Activated CD8-positive, alpha-beta memory T cell treated with anti-CD3 and anti-CD28 coated beads for 24 hours (primary cell): ENCODE measurements at regions not wholly inside any gene's neighbourhood (a gene's known extent, or its start where the extent isn't known, plus 50 kb on each side); places are given as distances from the start of the nearest gene placed in this dataset.
A peak's percentile ranks its signal among the peaks of the same experiment; 100 is the strongest.
"Not testable (repeated sequence)": the region's sequence is repeated elsewhere in the genome, so short reads cannot be mapped to it uniquely, and the experiment has no call there.

ENCODE experiments used
- DNase-seq: peaks from one replicate; pipeline ENCODE4 v3.0.0-alpha.2; 2020

DNA sequence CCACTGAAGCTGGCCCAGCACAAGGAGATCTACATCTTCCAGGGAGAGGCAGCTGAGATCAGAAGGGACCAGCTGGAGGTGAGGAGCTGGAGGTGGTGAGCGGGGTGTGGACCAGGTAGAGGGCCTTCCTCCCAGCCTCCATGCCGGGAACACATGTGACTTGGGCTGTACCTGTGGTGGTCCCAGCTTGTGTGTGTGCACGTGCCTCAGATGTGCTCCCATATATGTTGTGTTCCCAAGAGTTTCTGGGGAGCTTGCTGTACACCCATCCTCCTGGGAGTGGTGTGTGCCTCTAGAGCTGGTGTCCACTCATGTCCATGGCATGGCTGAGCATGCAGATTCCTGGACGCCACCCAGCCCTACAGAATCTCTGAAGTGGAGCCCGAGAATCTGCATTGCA lies 183.7 kb upstream of the AKAP13 start:
- DNase-seq = not testable (repeated sequence)

DNA sequence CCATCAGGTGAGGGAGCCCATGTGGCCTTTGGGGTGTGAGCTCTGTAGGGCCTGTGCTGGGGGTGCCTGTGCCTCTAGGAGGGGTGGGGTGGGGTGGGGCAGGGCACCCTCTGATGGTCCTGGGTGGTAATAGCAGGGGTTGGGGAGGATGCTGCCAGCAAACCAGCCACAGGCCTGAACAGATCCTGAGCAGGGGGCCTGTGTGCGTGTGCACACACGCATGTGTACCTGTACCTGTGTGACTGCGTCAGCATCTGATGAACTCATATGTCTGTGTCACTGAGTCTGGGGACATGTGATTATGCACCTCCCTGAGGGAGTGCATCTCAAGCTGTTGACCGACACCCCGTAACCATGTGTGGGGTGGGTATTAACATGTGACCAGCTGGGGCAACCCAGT lies 182.8 kb upstream of the AKAP13 start:
- DNase-seq = not testable (repeated sequence)

DNA sequence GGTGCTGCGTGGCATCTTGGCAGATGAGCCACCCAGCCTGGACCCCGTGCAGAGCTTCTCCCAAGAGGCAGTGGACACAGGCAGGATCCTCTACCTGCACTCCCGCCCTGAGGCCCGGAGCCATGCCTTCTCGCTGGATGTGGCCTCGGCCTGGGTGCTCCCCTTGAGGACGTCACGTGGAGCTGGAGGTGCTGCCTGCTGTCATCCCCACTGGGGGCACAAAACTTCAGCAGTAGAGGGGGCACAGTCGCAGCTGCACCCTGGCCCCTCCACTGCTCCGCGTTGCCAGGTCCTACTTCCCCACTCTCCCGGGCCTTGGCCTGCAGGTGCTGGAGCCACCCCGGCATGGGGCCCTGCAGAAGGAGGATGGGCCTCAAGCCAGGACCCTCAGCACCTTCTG lies 182.0 kb upstream of the AKAP13 start:
- not testable (repeated sequence) for DNase-seq

DNA sequence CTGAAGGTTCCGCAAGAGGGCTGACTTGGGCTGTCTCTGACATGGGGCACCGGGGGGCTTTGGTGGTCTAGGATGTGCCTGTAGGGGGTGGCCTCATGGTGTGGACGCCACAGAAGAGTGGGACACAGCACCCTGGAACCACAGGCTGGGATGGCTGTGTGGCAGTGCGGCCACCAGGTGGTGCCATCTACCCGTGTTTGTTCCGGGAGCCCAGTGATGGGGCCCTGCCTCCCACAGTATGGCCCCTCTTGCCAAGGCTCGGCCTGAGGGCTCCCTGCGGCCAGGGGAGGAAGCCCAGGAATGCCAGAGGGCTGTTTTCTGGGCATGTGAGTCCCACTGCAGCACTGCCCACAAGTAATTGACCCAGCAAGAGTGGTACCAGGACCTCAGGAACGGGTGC lies 180.2 kb upstream of the AKAP13 start:
- DNase-seq = not testable (repeated sequence)

DNA sequence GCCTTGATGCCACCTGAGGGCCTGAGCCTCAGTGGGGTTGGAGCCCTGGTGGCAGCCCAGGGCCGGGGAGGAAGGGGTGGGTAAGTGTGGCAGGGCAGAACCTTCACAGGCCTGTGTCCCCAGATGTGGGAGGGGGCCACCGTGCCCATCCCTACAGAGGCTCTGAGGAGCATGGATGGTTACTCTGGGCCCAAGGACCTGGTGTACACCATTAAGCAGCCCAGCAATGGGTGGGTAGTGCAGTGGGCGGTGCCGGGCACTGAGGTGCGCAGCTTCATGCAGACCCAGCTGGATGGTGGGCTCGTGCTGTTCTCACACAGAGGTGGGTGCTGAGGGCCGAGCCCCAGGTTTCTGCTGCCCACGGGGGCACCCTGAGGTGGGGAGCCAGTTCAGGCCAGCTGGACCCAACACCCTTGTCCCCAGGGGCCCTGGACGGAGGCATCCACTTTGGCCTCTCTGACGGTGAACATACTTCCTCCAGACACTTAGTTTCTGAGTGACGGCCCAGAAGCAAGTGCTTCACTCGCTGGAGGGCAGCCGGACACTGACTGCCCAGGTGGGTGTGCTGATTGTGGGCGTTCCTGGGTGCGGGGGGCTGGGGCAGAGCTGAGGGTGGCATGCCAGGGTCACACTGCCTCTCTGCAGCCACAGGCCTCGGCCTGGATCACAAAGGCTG lies 179.1 kb upstream of the AKAP13 start:
- not testable (repeated sequence) for DNase-seq

DNA sequence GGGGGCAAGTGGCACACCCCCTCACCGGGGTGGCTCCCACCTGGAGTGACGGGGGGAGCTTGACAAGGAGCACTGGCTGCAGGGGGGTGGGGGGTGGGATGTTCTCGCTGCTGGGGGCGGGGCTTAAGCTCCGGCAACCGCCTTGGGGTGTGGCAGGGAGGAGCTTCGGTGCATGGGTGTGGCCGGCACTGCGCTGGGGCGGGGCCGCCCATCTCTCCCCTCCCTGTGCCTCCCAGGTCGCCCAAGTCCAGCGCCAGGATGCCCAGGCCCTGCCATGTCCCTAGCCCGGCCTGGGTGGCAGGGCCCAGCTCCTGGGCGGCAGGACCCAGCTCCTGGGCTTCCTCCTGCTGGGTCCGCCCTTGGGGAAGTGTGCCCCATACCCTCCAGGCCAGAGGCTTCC lies 175.9 kb upstream of the AKAP13 start:
- DNase-seq = not testable (repeated sequence)

DNA sequence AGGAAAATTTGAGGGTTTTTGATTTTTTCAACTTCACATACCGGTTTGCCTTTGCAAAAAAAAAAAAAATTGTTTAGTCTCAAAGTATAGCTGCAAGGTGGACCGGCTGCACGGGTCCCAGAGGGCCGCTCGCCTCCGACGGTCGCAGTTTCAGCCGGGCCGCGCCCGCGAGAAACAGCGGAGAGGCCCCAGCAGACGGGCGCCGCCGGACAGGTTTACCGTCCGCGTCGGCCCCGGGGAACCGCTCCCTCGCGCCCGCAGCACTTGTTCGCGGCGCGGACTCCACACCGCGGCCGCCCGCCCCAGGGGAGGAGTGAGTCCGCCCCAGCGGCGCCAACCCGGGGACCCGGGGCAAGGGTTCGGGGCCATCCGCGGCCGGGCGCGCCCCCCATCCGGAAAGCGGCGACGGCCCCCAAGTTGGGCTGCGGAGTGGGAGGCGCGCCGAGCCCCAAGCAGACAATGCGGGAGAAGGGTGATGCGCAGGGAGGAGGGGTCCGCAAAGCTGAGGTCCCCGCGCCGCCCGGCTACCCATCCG lies 146.5 kb upstream of the AKAP13 start:
- DNase-seq = not testable (repeated sequence)

DNA sequence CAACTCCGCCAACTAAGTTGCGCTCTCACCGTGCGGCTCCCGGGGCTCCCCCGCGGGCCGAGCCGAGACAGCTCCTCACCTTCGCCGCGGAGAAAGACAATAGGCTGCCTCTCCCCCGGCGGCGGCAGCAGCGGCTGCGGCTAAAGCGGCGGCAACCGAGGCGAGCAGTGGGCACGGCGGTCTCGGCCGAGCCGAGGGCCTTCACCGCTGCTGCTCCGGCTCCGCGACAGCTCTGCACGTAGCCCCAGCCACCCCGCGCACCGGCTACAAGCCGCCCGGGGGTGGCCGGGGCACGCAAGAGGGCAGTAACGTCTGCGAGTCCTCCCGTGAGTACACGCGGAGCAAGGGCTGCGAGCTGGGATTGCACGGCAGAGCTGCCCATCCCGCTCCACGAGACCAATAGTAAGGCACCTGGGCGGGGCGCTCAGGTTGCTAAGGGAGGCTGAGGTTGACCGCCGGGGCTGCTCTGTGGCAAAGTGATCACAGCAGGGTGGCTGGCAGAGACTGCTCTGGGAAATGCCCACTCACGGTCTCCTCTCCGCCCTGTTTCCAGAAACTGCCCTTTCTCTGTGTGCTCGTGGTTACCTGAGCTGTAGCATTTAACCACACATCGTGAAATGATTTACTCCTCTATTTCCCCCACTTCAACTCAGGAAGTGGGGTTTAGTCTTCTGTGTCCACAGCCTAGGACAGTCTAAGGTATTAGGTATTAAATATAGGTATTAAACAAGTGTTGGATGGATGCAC lies 145.8 kb upstream of the AKAP13 start:
- DNase-seq = not testable (repeated sequence)

DNA sequence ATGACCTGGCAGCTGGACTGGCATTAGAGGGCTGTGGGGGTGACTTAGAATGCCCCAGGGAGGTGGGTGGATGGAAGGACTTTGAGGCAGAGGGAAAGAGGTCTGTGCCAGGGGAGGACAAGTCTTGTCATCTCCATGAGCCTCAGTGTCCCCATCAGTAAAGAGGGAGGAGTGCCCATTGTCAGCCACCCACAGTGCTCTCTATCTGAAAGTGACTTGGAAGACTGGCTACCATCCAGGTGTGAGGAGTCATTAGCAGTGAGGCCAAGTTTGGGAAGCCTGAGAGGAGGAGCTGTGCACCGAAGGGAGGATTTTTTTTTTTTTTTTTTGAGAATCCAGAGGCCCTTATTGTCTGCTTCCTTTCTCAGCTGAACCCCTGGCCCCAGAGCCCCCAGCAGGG lies 136.3 kb upstream of the AKAP13 start:
- not testable (repeated sequence) for DNase-seq

DNA sequence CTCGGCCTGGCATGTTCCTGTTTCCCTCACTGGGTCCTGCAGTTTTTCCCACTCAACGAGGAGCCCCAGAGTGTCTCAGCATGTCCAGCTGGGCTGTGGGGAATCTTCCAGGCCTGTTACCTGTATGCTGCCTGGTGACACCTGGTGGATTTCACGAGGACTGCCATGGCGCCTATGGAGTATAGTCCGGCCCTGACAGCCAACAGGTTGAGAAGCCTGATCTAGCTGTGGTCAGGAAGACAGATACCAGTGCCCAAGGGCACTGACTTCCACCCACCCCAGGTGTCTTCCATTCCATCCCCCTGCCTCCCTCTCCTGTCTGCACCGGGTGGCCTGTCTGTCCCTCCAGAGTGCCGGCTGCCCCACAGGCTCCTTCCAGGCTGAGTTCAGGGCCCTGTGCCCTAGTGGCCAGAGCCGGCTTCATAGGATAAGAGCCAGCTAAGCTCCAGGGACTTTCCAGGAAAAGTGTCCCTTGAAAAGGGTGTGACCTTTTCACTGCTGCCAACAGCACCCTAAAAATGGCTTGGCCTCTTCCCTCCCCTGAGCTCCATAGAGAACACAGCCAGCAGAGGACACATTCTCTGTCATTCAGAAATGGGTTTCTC lies 129.4 kb upstream of the AKAP13 start:
- DNase-seq = not testable (repeated sequence)

DNA sequence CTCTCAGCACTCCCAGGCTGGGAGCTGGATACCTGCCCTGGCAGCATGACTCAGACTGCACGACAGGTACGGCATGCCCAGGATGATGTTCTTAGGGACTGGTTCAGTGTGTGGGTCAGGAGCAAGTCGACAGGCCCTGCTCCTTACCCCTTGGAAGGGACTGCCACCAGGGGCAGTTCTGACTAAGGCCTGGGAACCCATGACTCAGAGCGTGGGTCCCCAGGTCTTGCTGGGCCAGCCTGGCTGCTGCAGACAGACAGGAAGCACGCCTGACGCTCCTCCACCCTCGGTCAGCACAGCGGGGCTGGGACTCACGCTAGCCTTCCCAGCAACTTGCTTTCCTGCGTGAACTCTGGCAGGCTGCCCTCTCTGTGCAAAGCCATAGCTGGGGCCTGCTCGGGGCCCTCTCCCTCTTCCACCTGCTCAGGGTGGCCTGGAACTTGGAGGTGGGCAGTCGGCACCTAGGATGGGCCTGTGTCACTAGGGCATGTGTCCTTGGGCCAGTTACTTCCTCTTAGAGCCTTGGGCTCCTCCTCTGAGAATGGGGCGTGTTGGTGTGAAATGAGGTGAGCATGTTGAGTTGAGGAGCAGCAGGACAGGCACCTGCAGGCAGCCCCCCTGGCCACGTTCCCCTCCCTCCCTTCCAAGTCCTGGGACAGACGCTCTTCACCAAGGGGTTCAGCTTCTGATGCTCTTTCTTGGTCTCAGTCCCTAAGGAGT lies 127.0 kb upstream of the AKAP13 start:
- not testable (repeated sequence) for DNase-seq

DNA sequence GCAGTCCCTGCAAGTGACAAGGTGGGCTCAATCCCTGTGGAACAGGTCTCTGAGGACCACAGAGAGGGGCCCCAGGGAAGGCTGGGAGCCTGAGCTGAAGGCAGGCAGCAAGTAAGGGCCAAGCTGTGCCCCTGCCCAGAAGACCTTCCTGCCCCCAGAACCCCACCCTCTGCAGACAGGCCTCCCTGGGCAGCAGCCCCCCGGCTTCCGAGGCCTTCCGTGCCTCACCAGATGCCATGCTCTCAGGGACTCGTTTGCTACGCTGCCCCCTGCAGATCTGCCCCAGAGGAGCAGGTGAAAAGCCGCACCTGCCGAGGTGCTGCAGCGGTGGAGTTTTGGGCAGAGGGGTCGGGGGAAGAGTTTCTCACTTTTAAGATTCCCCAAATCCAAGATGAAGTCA lies 125.4 kb upstream of the AKAP13 start:
- not testable (repeated sequence) for DNase-seq

DNA sequence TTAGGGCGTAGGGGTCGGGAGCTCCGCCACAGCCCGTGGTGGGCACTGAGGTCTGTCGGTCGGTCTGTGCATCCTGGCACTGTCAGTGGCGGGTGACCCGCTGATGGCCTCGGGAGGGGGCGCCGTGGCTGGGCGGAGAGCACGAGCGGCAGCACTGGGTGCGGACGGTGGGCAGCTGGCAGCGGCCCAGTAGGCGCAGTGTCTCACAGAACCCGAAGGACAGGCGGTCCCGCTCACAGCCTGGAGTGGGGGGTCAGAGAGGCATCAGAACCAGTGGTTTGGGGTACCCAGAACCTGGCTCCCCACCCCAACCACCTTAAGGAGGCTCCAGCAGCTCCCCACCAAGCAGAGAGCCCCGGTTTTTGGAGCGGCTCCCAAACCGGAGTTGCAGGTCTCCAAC lies 124.9 kb upstream of the AKAP13 start:
- not testable (repeated sequence) for DNase-seq

DNA sequence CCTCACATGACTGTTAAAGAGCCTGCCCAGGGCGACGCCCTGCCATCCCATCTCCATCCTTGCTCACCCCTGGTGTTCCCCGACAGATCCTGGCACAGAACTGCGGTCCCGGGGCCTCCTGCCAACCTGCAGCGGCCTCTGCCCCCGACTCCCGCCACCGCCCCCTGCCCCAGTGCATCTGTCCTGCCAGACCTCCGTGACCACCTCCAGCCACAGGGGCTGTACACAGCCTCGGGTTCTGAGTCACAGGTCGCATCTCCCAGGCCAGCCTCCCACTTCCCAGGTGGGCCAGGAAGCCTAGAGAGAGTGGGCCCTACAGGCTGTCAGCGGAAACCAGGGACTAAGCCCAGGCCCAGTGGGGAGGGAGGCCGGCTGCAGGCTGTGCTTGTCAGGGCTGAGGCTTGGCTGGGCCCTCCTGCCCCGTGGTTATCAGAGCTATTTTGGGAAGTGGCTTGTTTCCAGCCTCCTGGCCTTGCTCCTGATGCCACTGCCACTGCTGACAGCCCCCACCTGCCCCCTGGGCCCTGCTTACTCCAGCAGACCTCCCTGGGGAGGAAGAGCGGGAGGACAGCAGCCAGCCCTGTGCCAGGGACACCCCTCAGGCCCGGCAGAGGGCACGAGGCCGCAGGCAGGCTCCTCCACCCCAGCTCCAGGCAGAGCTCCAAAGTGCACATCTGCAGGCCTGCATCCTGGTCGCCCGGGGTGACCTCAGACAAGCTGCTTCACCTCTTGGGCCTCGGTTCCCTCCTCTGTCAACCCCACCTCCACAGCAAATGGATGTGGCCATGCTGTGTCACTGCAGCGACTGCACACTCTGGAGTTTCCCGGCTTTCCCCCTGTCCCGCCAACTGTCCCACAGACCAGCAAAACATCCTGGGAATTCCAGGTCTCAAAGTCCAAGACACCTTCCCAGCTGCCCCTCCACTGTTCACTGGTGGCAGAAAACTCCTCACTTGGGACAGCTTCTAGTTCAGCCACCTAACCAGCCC lies 124.1 kb upstream of the AKAP13 start:
- DNase-seq = not testable (repeated sequence)

DNA sequence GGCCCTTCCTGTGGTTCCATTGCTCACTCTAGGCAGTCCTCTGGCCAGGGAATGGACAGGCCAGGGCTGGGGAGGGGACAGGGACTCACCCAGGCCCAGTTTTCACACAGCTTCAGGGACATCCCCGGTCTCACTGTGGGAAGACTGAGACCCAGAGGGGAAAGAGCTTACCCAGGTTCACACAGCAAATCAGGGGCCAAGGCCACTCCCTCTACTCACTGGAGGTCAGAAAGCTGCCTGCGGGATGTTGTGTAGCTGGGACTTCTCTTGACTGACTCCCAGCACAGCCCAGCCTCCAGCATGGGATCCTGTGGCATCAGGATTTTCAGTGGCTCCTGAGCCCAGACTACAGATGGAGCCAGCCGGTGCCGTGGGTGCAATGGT lies 122.3 kb upstream of the AKAP13 start:
- DNase-seq = not testable (repeated sequence)

DNA sequence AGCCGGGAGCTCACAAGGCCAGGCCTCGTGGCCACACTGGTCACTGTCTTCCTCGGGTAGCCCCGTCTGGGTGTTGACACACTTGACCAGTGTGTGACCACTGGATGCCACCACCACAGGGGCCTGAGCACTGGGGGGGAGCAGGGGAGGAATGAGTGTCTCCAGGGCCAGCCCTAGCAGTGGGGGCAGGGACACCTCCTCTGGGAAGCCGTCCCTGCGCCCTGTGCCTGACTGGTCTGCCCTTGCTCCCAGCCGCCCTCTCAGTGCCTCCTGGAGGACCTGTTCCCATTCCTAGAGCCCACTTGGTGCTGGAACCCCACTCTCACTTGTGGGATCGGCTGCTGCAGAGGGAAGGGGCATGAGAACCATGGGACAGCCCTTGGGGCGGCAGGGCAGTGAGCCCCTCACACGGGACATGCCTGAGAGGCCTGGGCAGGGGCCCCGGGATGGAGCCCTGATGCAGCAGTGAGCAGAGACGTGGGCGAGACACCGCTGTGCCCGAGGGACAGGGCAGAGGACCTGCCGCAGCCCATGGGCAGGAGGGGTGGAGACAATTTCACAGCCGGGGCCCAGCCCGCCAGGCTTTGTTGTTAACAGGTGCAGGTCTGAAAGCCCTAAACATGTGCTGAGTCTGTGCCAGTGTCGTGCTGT lies 121.7 kb upstream of the AKAP13 start:
- not testable (repeated sequence) for DNase-seq

DNA sequence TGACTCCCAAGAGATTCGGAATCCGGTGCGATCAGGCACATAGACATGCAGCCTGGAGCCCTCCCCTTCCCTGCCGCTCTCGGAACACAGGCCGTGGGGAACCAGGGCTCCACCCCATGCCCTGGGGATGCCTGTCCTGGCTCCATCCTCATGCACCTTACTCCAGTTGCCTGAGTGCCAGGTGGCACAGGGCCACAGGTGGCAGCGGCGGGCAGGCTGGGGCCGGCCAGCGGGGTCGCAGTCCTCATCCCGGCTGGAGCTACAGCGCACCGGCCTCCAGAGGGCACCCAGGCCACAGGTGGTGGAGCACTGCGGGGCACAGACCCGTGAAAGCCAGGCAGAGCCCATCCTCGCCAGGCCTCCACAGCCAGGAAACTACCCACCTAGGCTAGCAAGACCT lies 119.9 kb upstream of the AKAP13 start:
- peak; percentile 35 for DNase-seq

DNA sequence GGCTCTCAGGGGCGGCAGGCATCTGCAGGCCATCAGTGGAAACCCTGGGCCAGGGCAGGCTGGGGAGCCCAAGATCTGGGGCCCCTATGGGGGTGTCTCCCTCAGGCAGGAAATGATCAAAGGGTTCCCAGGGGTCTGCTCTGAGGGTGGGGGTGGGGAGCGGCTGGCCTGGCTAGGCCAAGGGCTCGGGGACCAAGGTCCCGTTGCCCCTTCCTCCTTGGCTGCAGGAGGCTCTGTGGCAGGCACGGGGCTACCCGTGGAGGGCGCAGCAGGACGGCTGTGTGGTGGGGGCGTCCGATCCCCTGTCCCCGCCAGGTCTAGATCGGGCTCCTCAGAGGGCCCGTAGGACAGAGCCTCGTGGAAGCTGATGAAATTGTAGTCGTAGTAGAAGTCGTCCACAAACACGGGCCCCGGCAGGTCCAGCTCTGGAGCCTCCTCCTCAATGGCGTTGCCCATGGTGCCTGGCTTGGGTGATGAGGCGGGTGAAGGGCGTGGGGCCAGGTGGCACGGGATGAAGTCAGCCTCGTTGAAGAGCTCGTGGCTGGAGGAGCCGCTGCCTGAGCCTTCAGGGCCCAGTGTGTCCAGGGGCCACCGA lies 117.8 kb upstream of the AKAP13 start:
- not testable (repeated sequence) for DNase-seq

DNA sequence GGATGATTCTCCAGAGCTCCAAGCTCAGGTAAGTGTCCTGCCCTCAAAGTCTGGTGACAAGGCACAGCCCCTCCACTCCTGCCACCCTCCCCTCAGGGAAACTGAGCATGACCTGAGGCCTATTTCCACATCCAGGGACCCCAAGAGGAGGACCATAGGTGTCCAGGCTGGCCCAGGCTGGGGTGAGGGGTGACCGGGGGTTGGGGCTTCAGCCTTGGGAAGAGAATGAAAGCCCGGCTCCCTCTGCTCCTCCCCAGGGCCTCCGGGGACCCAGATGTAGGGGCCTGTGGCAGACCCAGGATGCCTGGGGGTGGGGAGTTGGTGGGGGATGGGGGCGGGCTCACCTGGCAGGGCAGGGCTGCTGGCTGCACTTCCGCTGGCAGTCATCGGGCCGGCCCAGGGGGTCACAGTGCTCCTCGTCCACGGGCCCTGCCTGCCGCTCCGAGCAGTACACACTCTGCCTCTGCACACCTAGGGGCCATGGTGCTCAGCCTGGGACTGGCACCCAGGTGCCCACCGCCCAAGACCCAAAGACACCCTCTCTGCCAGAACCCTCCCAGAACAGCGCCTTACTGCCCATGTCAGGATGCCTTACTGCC lies 116.5 kb upstream of the AKAP13 start:
- not testable (repeated sequence) for DNase-seq

DNA sequence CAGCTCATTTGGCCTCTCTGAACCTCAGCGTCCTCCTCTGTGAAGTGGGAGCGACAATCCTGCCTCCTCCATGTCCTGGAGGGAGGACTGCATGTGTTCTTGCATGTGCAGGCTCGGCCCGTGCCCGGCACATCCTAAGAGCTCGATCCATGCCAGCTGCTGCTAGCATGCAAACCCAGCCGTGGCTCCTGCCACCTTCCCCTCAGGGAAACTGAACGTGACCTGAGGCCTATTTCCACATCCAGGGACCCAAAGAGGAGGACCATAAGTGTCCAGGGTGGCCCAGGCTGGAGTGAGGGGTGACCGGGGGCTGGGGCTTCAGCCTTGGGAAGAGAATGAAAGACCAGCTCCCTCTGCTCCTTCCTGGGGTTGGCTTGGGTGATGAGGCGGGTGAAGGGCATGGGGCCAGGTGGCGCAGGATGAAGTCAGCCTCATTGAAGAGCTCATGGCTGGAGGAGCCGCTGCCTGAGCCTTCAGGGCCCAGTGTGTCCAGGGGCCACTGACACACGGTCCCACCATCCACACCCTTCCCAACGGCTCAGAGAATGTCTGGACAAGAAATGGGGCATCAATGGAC lies 115.7 kb upstream of the AKAP13 start:
- DNase-seq = not testable (repeated sequence)
